Gastrocnemius medialis (tissue), 4 donors: ENCODE measurements at regions not wholly inside any gene's neighbourhood (a gene's known extent, or its start where the extent isn't known, plus 50 kb on each side); places are given as distances from the start of the nearest gene placed in this dataset.

ENCODE experiments used
- POLR2A ChIP-seq, 2 donors: fragments of 450-650 bp; IDR thresholded peaks; one replicate each; pipeline ENCODE4 v1.6.1; 2017; ENCODE audit warnings: antibody characterized with exemption in 2 of 2, mild to moderate bottlenecking in 2 of 2, moderate library complexity in 2 of 2
- TF ChIP-seq, protein P1 (sequence below), 5 experiments: fragments of 450-650 bp in 3 of 5; fragments of 200-600 bp in 2 of 5; sonication (generic) in 2 of 5; IDR thresholded peaks in 4 of 5; conservative IDR thresholded peaks in 1 of 5; 1 replicate in 4 of 5; 2 replicates in 1 of 5; pipeline ENCODE4 v1.5.1; 2016 to 2019; ENCODE audit warnings: antibody characterized with exemption in 5 of 5, mild to moderate bottlenecking in 3 of 5, moderate library complexity in 3 of 5

DNA sequence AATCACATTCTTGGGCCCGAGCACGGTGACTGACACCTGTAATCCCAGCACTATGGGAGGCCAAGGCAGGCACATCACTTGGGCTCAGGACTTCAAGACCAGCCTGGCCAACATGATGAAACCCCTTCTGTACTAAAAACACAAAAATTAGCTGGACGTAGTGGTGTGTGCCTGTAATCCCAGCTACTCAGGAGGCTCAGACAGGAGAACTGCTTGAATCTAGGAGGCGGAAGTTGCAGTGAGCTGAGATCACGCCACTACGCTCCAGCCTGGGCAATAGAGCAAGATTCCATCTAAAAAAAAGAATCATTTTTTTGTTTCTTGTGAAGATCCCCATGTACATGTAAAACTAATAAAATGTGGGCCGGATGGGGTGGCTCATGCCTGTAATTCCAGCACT, 53.1 kb upstream of the ATF7IP2 start:
- no peak for TF ChIP-seq POLR2A (IDR thresholded peaks at IDR 0.05)
- TF ChIP-seq, protein P1, sequence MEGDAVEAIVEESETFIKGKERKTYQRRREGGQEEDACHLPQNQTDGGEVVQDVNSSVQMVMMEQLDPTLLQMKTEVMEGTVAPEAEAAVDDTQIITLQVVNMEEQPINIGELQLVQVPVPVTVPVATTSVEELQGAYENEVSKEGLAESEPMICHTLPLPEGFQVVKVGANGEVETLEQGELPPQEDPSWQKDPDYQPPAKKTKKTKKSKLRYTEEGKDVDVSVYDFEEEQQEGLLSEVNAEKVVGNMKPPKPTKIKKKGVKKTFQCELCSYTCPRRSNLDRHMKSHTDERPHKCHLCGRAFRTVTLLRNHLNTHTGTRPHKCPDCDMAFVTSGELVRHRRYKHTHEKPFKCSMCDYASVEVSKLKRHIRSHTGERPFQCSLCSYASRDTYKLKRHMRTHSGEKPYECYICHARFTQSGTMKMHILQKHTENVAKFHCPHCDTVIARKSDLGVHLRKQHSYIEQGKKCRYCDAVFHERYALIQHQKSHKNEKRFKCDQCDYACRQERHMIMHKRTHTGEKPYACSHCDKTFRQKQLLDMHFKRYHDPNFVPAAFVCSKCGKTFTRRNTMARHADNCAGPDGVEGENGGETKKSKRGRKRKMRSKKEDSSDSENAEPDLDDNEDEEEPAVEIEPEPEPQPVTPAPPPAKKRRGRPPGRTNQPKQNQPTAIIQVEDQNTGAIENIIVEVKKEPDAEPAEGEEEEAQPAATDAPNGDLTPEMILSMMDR (IDR thresholded peaks at IDR 0.05 in 4 of 5, conservative IDR thresholded peaks at IDR 0.05 in 1 of 5), result no peak
